Left forelimb (tissue), 1 donor: ENCODE measurements at regions not wholly inside any gene's neighbourhood (a gene's known extent, or its start where the extent isn't known, plus 50 kb on each side); places are given as distances from the start of the nearest gene placed in this dataset.
"Not testable (repeated sequence)": the region's sequence is repeated elsewhere in the genome, so short reads cannot be mapped to it uniquely, and the experiment has no call there.

Source experiments
- DNase-seq: peaks from one replicate; pipeline ENCODE4 v3.0.0-alpha.2; 2018; ENCODE audit warnings: low spot score

DNA sequence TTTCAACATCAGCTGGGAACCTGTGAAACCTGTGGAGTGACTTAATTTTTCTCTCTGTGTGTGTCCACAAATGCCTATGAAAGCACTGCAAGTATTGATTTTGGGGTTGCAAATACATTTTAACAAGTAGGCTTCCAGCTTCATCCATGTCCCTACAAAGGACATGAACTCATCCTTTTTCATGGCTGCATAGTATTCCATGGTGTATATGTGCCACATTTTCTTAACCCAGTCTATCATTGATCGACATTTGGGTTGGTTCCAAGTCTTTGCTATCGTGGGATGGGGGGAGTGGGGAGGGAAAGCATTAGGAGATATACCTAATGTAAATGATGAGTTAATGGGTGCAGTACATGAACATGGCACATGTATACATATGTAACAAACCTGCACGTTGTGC, 711.3 kb downstream of the LTN1 start:
- DNase-seq = not testable (repeated sequence)

- no peak for DNase-seq
These were observed 712.1 kb downstream of the LTN1 start for GRCh38 chr21:28280611-28281010.

DNA sequence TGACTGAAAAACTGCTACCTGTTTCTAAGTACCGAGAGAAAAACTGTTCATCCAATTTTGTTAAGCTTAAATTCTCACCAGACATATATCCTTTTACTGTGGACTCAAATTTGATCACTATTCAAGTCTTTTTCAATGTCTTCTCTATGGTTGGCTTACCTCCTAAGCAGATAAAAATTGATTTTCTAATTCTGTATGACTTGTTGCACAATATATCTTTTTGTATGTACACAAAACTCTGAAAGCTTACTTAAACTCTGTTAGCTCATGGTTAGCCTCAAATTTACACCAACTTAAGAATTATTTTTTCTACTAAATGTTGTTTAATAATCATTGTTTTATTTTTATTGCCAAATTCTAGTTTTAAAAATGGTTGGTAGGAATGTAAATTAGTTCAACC, 715.4 kb downstream of the LTN1 start:
- no peak for DNase-seq

- no peak for DNase-seq
These were observed 720.2 kb downstream of the LTN1 start for GRCh38 chr21:28272272-28272992.

- no peak for DNase-seq
These were observed 723.5 kb downstream of the LTN1 start for GRCh38 chr21:28269173-28269572.

DNA sequence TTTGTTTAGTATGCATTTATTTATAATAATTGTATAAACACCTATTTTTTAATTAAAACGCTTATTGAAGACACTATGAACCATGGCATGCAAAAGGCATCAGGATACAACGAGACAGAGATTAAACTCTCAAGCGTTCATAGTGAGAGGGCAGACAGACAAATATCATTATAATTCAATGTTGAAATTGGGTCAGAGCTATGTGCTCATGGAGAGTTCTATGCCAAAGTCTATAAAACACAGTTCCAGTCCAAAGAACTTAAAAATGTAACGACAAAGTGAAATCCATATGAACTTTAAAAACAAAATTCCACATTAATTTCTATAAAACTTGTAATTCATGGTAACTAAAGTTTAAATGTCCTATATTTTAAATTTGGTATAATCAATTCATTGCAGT, 724.0 kb downstream of the LTN1 start:
- DNase-seq = no peak

- no peak for DNase-seq
These were observed 725.2 kb downstream of the LTN1 start for GRCh38 chr21:28267449-28267848.

DNA sequence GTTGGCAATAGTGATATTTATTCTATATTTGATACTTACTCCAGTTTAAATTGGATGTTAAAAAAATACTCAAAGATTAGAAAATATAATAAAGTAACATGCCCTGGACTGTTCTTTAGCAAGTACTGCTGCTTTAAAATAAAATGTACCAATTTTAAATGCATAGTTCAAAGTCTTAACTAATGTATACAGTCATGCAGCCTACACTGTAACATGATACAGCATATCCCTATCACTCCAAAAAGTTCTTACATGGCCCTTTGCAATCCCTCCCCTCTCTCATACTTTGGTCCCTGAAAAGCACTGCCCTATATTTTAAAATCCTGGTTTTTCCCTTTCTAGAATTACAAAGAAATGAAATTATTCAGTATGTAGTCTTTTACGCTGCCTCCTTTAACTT, 726.6 kb downstream of the LTN1 start:
- DNase-seq = no peak

DNA sequence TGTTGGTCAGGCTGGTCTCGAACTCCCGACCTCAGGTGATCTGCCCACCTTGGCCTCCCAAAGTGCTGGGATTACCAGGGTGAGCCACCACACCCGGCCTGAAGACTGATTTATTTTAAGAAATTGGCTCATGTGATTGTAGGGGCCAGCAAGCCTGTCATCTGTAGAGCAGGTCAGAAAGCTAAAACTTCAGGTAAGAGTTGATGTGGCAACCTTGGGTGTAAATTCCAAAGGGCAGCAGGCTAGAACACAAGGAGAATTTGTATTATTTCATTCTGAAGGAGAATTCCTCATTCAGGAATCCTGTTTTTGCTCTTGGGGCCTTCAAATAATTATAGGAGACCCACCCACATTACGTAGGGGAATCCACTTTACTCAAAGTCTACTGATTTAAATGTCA, 728.7 kb downstream of the LTN1 start:
- no peak for DNase-seq

DNA sequence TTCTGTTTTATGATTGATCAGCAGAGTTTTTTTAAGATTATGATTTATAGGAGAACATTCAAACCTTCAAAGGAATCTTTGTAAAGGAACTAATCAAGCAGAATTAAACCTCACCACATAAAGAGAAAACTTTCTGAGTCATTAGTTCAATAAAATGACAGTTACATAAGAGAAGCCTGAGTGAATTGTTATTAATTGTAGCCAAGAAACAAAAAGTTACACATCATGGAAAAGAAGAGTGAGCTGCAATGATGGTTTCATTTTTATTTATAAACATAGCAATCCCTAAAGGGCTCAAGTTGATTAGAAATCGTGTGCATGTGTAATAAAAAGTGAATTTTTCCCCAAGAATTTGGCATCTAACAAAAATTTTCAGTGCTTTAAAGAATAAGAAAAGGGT, 731.4 kb downstream of the LTN1 start:
- no peak for DNase-seq

DNA sequence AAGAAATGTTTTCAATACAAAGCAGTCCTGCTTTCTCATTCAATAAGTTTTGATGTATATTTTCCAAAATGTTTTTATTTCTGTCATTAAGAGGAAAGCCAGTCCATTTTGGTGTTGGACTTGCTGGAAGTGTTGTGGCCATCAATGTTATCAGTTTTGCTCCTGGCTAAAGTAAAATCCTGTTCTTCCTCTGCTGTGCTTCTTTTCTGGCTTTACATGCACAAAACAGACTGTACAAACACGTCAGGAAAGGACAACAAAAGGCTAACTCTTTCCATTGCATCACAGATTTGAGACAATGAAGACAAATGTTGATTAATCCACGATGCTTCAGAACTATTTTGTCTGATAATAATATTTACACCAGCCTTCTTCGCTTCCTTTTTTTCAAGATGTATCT, 735.4 kb downstream of the LTN1 start:
- no peak for DNase-seq

DNA sequence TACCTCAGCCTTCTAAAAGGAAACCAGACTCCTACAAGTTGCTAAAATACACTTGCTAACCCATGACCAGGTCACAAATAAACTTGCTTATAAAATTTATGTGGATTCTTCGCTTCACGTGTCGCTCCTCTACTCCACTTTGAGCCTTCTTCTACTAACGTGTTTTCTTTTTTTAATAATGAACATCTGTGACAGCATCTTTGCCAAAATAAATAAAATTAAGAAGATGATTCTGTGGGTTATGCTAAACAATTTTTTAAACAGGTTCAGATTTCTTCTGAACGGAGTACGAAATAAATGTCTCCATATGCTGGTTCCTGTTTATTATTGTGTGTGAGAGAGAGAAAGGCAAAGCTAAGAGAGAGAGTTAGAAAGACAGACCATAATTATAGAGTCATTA, 735.8 kb downstream of the LTN1 start:
- DNase-seq = no peak

GRCh38 chr21:28256420-28256831, 736.3 kb downstream of the LTN1 start:
- no peak for DNase-seq

DNA sequence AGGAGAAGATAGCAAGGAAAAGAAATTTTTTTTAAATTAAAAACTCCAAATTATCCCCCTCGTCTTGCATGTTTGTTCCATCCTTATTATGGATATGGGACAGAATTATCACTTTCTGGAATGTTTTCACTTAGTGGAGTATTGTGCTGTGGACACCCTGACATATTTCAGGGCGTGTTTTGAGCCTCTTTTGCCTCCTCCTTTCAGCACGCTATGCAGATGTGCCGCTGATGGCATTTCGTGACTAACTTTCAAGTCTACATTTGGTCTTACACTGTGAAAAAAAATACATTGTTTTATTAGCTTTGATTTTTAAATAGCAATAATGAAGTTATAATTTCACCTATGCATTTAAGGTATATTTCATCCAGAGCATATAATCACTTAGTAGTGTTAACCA, 738.7 kb downstream of the LTN1 start:
- DNase-seq = no peak

GRCh38 chr21:28253338-28253737, 739.3 kb downstream of the LTN1 start:
- no peak for DNase-seq

GRCh38 chr21:28252928-28253327, 739.7 kb downstream of the LTN1 start:
- DNase-seq = no peak

DNA sequence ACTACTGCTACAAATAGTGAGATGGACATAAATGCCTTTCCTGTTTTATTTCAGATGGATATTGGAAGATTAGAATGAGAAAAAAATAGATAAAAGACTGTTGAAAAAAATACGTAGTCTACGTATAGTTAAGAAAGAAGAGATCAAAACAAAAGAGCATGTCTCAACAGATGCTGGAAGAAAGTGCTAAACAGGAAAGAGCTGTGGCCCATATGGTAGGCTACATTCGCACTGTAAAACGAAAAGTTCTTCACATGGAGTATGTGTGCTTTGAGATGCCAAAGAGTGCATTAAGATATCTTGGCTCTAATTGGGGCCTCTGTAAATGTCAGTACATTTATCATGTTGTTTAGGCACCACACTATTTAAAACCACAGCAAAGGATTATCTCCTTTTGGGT, 741.7 kb downstream of the LTN1 start:
- DNase-seq = no peak

DNA sequence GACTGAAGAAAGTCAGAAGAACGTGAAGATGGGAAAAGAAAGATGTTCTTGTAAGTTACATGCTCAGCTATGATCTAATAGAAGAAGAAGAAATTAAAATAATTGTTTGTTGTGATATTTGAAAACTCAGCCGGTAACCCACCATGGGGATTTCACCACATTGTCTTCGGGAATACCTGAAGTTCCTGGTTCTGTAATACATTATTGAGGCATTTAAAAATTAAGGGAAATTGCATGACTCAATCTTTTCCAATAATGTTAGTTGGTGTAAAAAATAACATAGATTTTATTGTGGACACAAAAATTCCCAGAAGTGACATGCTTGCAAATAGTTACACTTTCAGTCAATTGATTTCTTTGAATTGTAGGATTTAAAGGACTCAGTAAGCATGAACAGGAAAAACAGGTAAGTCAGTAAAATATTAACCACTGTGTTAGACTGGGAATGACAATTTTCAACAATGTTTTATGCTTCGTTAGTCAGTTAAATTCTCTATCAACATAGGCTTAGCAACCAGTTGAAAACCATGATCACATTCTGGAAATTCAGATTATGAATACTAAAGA, 745.1 kb downstream of the LTN1 start:
- no peak for DNase-seq

DNA sequence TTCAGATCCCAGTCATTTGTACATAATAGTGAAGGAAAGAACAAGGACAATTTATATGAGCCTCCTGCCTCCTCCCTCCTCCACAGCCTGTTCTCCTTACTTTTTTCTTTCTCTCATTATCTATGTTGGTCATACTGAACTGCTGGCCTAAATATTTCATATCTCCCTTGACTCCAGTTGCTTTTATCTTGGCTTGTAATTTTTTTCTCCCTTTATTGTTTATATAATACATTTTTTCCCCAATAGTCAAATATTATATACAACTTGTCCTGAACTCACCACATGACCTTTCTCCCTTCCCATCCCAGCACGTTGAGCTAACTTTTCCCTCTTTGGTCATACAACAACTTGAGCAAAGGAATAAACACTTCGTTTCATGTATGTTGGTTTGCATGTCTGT, 752.1 kb downstream of the LTN1 start:
- DNase-seq = no peak

DNA sequence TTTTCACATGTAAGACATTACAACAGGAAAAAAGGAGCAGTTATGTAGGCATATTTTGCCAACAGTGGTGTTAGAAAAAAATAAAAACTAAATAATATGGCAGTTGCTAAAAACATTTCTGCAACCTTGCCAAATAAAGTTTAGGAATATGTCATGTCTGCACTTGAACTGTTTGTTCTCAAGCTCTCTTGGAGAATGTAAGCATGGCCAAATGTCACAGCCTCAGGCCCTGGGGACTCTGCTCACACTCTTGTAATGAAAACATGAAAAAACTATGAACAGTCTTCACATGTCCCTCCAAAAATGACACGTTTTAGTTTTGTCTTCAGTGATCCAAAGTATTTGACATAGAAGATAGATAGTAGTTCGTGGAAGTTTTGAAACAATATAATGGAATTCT, 753.3 kb downstream of the LTN1 start:
- no peak for DNase-seq

DNA sequence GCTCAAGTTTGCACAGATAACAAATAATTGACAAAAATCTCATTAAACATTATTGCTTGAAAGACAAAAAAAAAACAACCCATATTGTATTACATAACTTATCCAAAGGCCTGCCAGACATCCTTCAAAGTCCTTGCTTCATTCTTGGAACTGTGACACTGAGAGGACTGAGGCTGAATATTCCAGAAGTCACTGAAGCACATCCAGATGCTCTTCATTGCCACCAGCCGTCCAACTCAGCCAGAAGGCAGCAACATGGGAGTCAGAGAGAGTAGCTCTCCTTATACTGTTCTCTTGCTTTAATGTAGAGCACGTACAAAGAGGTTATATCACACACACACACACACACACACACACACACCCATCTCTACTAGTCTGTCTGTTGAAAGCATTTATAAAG, 755.0 kb downstream of the LTN1 start:
- no peak for DNase-seq

- no peak for DNase-seq
These were observed 757.3 kb downstream of the LTN1 start for GRCh38 chr21:28235169-28235895.

- no peak for DNase-seq
These were observed 758.4 kb downstream of the LTN1 start for GRCh38 chr21:28234326-28234725.
